IMR-90 (cell line): ENCODE measurements at regions not wholly inside any gene's neighbourhood (a gene's known extent, or its start where the extent isn't known, plus 50 kb on each side); places are given as distances from the start of the nearest gene placed in this dataset.

Experiments
- ATAC-seq: fragments of 200-7000 bp; cut with Tn5 transposase; 2 replicates; pipeline ENCODE4 v1.9.1; 2020; ENCODE audit warnings: low read depth, mild to moderate bottlenecking, moderate library complexity
- BruUV-seq: library from RNA; stranded (reverse); fragments of 400-500 nt; replicated peaks from 2 replicates; lab custom pipeline; 2021; lab: Mats Ljungman, UMichigan
- CTCF ChIA-PET: fragments of 300-600 bp; formaldehyde crosslinking; extraction: SDS; loops from one replicate; lab custom pipeline; 2021; ENCODE audit warnings: antibody characterized with exemption; lab: Yijun Ruan, JAX
- POLR2A ChIA-PET: fragments of 300-600 bp; sonication (Branson Sonifier 250); formaldehyde crosslinking; loops from one replicate; lab custom pipeline; 2022; ENCODE audit warnings: antibody characterized with exemption; ENCODE audit not compliant: unreplicated experiment; lab: Charles Lee
- DNase-seq: peaks from one replicate; pipeline ENCODE4 v3.0.0; 2013
- H2AFZ ChIP-seq: replicated peaks from 2 replicates; pipeline ENCODE3; 2013; ENCODE audit warnings: low read length, mild to moderate bottlenecking; ENCODE audit not compliant: poor library complexity
- H2AK5ac ChIP-seq: 2 replicates; pipeline ENCODE4 v1.6.1; 2013; ENCODE audit warnings: low read depth, low read length, inconsistent platforms
- H2AK9ac ChIP-seq: replicated peaks from 2 replicates; pipeline ENCODE3; 2013; ENCODE audit warnings: mild to moderate bottlenecking, low read depth, low read length, moderate library complexity; ENCODE audit not compliant: poor library complexity
- H2BK120ac ChIP-seq: 2 replicates; pipeline ENCODE4 v1.6.1; 2013; ENCODE audit warnings: low read depth, low read length, inconsistent platforms
- H2BK15ac ChIP-seq: 3 replicates; pipeline ENCODE4 v1.6.1; 2013; ENCODE audit warnings: low read depth, low read length, inconsistent platforms
- H2BK20ac ChIP-seq: 2 replicates; pipeline ENCODE4 v1.6.1; 2013; ENCODE audit warnings: low read depth, mild to moderate bottlenecking, inconsistent platforms, low read length, moderate library complexity
- H2BK5ac ChIP-seq: 2 replicates; pipeline ENCODE4 v1.6.1; 2013; ENCODE audit warnings: mild to moderate bottlenecking, low read depth, low read length, inconsistent platforms; ENCODE audit not compliant: poor library complexity, severe bottlenecking
- H3K14ac ChIP-seq: replicated peaks from 2 replicates; pipeline ENCODE4 v1.6.1; 2013; ENCODE audit warnings: low read depth, low read length, inconsistent platforms
- H3K18ac ChIP-seq: 2 replicates; pipeline ENCODE4 v1.6.1; 2013; ENCODE audit warnings: low read depth, low read length, control low read depth
- H3K23ac ChIP-seq: 2 replicates; pipeline ENCODE4 v1.6.1; 2013; ENCODE audit warnings: low read depth, low read length, inconsistent platforms
- H3K27ac ChIP-seq: 2 replicates; pipeline ENCODE4 v1.5.1; 2013; ENCODE audit warnings: mild to moderate bottlenecking, control low read depth, low read length; ENCODE audit not compliant: insufficient read depth
- H3K27me3 ChIP-seq: 2 replicates; pipeline ENCODE4 v1.6.1; 2013; ENCODE audit warnings: low read length; ENCODE audit not compliant: control insufficient read depth, insufficient read depth
- H3K36me3 ChIP-seq: 2 replicates; pipeline ENCODE4 v1.6.1; 2013; ENCODE audit warnings: low read length, mixed read lengths; ENCODE audit not compliant: control insufficient read depth, insufficient read depth
- H3K4ac ChIP-seq: 2 replicates; pipeline ENCODE4 v1.6.1; 2013; ENCODE audit warnings: low read depth, low read length, inconsistent platforms
- H3K4me1 ChIP-seq: 2 replicates; pipeline ENCODE4 v1.6.1; 2013; ENCODE audit warnings: low read length, mixed read lengths; ENCODE audit not compliant: control insufficient read depth, insufficient read depth
- H3K4me2 ChIP-seq: 2 replicates; pipeline ENCODE4 v1.6.1; 2013; ENCODE audit warnings: low read depth, mild to moderate bottlenecking, control low read depth, low read length, moderate library complexity
- H3K4me3 ChIP-seq: 2 replicates; pipeline ENCODE4 v1.5.1; 2013; ENCODE audit warnings: low read depth, mild to moderate bottlenecking, control low read depth, low read length, moderate library complexity; ENCODE audit not compliant: insufficient read depth
- H3K56ac ChIP-seq: 2 replicates; pipeline ENCODE4 v1.6.1; 2013; ENCODE audit warnings: low read length, inconsistent platforms; ENCODE audit not compliant: insufficient read depth; ENCODE audit errors: extremely low read depth
- H3K79me1 ChIP-seq, 2 experiments: 2 replicates each; pipeline ENCODE4 v1.6.1; 2013; ENCODE audit warnings: low read length in 2 of 2, inconsistent platforms in 1 of 2, low read depth in 1 of 2
- H3K9ac ChIP-seq: 2 replicates; pipeline ENCODE4 v1.6.1; 2013; ENCODE audit warnings: low read depth, low read length, control low read depth
- H3K9me1 ChIP-seq: 2 replicates; pipeline ENCODE4 v1.6.1; 2013; ENCODE audit warnings: low read length, inconsistent platforms; ENCODE audit not compliant: insufficient read depth
- H3K9me3 ChIP-seq: 2 replicates; pipeline ENCODE4 v1.6.1; 2013; ENCODE audit warnings: low read length; ENCODE audit not compliant: control insufficient read depth, insufficient read depth
- H4K20me1 ChIP-seq: 2 replicates; pipeline ENCODE4 v1.6.1; 2013; ENCODE audit warnings: low read length, inconsistent platforms; ENCODE audit not compliant: insufficient read depth
- H4K5ac ChIP-seq: 2 replicates; pipeline ENCODE4 v1.6.1; 2013; ENCODE audit warnings: mild to moderate bottlenecking, low read depth, low read length, control low read depth
- H4K8ac ChIP-seq, 2 experiments: 2 replicates each; pipeline ENCODE4 v1.6.1; 2013; ENCODE audit warnings: low read depth in 2 of 2, low read length in 2 of 2, control low read depth in 1 of 2, inconsistent platforms in 1 of 2
- H4K91ac ChIP-seq: 2 replicates; pipeline ENCODE4 v1.6.1; 2013; ENCODE audit warnings: low read depth, low read length, inconsistent platforms; ENCODE audit not compliant: insufficient read depth
- CEBPB ChIP-seq: IDR thresholded peaks from 2 replicates; pipeline ENCODE4 v1.6.1; 2012; ENCODE audit warnings: low read depth, low read length, improper control_type of control experiment
- CHD1 ChIP-seq: IDR thresholded peaks from 2 replicates; pipeline ENCODE4 v1.6.1; 2012; ENCODE audit warnings: low read depth, low read length, improper control_type of control experiment
- CTCF ChIP-seq: conservative IDR thresholded peaks from 2 replicates; pipeline ENCODE4 v1.5.1; 2012; ENCODE audit warnings: mild to moderate bottlenecking, low read depth, low read length, improper control_type of control experiment
- ELK1 ChIP-seq: fragments of 150-350 bp; IDR thresholded peaks from 2 replicates; pipeline ENCODE4 v1.6.1; 2016; ENCODE audit warnings: low read depth, mild to moderate bottlenecking, low read length, moderate library complexity, borderline replicate concordance
- FOS ChIP-seq: fragments of 150-350 bp; IDR thresholded peaks from 2 replicates; pipeline ENCODE4 v1.6.1; 2016; ENCODE audit warnings: low read depth, low read length
- MAFK ChIP-seq: IDR thresholded peaks from 2 replicates; pipeline ENCODE4 v1.6.1; 2012; ENCODE audit warnings: low read depth, low read length, improper control_type of control experiment
- MAZ ChIP-seq: IDR thresholded peaks from 2 replicates; pipeline ENCODE4 v1.6.1; 2012; ENCODE audit warnings: low read depth, mild to moderate bottlenecking, low read length, improper control_type of control experiment, moderate library complexity, borderline replicate concordance
- MXI1 ChIP-seq: IDR thresholded peaks from 2 replicates; pipeline ENCODE4 v1.6.1; 2012; ENCODE audit warnings: low read depth, mild to moderate bottlenecking, low read length, moderate library complexity, borderline replicate concordance
- NFE2L2 ChIP-seq: fragments of 150-350 bp; IDR thresholded peaks from 2 replicates; pipeline ENCODE4 v1.6.1; 2016; ENCODE audit warnings: low read depth, mild to moderate bottlenecking, low read length
- POLR2A ChIP-seq: IDR thresholded peaks from 2 replicates; pipeline ENCODE4 v1.6.1; 2012; ENCODE audit warnings: mild to moderate bottlenecking, low read depth, low read length
- RAD21 ChIP-seq: IDR thresholded peaks from 2 replicates; pipeline ENCODE4 v1.6.1; 2012; ENCODE audit warnings: low read length, improper control_type of control experiment
- RCOR1 ChIP-seq: IDR thresholded peaks from 2 replicates; pipeline ENCODE4 v1.6.1; 2012; ENCODE audit warnings: mild to moderate bottlenecking, low read length, improper control_type of control experiment; ENCODE audit not compliant: insufficient replicate concordance
- SMC3 ChIP-seq: fragments of 150-350 bp; IDR thresholded peaks from 2 replicates; pipeline ENCODE4 v1.6.1; 2016; ENCODE audit warnings: low read depth, mild to moderate bottlenecking, antibody characterized with exemption, low read length, moderate library complexity
- USF2 ChIP-seq: fragments of 150-350 bp; IDR thresholded peaks from 2 replicates; pipeline ENCODE4 v1.6.1; 2017; ENCODE audit warnings: mild to moderate bottlenecking, antibody characterized with exemption, low read length, low read depth
- WGBS, 2 experiments: methylation state at CpG; one replicate each; pipeline versions ENCODE4 v1.1.5 to v1.1.7; 2013; ENCODE audit warnings: missing lambda C conversion rate in 2 of 2; ENCODE audit not compliant: insufficient read length in 1 of 2; ENCODE audit errors: extremely low coverage in 2 of 2; 5-methylcytosine and 5-hydroxymethylcytosine counted together
- dilution Hi-C: fragments of 300-500 bp; cut with HindIII; formaldehyde crosslinking; loops from one replicate; pipeline ENCODE4 v1.14.3; 2018; ENCODE audit warnings: low sequenced_read_pairs; ENCODE audit not compliant: unreplicated experiment
- in situ Hi-C: fragments of 300-500 bp; cut with MboI; formaldehyde crosslinking; loops from 3 replicates; pipeline ENCODE4 v1.14.3; 2019; ENCODE audit warnings: low sequenced_read_pairs, inconsistent platforms, mixed read lengths
- intact Hi-C: fragments of 100-400 bp; cut with micrococcal nuclease; formaldehyde crosslinking; loops from 2 replicates; pipeline ENCODE4 v1.10.0; 2022

- intact Hi-C loops (no loop called here), dilution Hi-C loops (no loop called here), in situ Hi-C loops (loop anchor here (10.0 to 25.0 kb wide), 2 partner anchors 150 to 837 kb away; partner anchors contain the start of gene RBPJ)
- Histone ChIP-seq H4K5ac (peak overlapping the region; percentile 27; the same call in 1 of the 2 replicates), H3K14ac (no peak overlapping the region; the same call in 1 of the 2 replicates), H3K4me3 (no peak overlapping the region), H3K9ac (no peak overlapping the region), H3K9me3 (no peaks in the 10 kb centered on the region), H2AK5ac (peak overlapping the region; percentile 96), H2AFZ (no peak overlapping the region), H3K27me3 (no peaks in the 10 kb centered on the region), H3K4me1 (peaks cover 28% of the 10 kb centered on the region), H3K9me1 (peaks cover 25% of the 10 kb centered on the region), H3K79me1 (peaks cover 0 to 3% of the 10 kb centered on the region in 2 experiments; a peak in 1 of 4 replicates), H3K18ac (peak overlapping the region; percentile 80), H2BK15ac (peak overlapping the region; percentile 66; the same call in 1 of the 3 replicates), H2BK5ac (no peak overlapping the region), H3K27ac (peak overlapping the region; percentile 18; the same call in 1 of the 2 replicates), H2AK9ac (no peak overlapping the region), H3K36me3 (no peaks in the 10 kb centered on the region), H4K91ac (peak overlapping the region; percentile 73), H4K8ac (peak overlapping the region in 1 of 2 experiments; percentile 51; a peak in 1 of 4 replicates), H3K4me2 (no peak overlapping the region), H3K23ac (no peak overlapping the region), H4K20me1 (no peaks in the 10 kb centered on the region), H3K56ac (no peak overlapping the region), H2BK120ac (peak overlapping the region; percentile 38), H3K4ac (peak overlapping the region; percentile 44), H2BK20ac (peak overlapping the region; percentile 49)
- DNase-seq = no peak
- ChIA-PET POLR2A (no interaction called here), CTCF (interaction anchor here (0.6 to 2.1 kb wide), 2 partner anchors 155 to 545 kb away, joined by 3 to 4 read pairs; no protein-coding TSS in a partner anchor)
- WGBS, 2 experiments = 93% methylated on average over 3 of the region's 13 CpGs; no CpG with 5 or more reads in 1 of the 2 experiments
- no TSS peak for BruUV-seq
- no peak for ATAC-seq
- TF ChIP-seq RCOR1 = no peak
- TF ChIP-seq CEBPB = no peak
- no peak for TF ChIP-seq CHD1
- TF ChIP-seq RAD21 = no peak
- no peak for TF ChIP-seq ELK1
- TF ChIP-seq FOS = no peak
- TF ChIP-seq POLR2A = no peak
- TF ChIP-seq USF2 = no peak
- no peak for TF ChIP-seq NFE2L2
- TF ChIP-seq SMC3 = no peak
- no peak for TF ChIP-seq MAZ
- TF ChIP-seq MAFK = no peak
- no peak for TF ChIP-seq MXI1
- TF ChIP-seq CTCF = no peak
Measured at GRCh38 chr4:26175006-26175786, 145.6 kb upstream of the RBPJ start.
